DND-41 (cell line): ENCODE measurements at regions not wholly inside any gene's neighbourhood (a gene's known extent, or its start where the extent isn't known, plus 50 kb on each side); places are given as distances from the start of the nearest gene placed in this dataset.

ENCODE experiments used
- CTCF ChIP-seq: IDR thresholded peaks from 2 replicates; pipeline ENCODE4 v1.5.1; 2012; ENCODE audit warnings: borderline replicate concordance, low read length, moderate library complexity, mild to moderate bottlenecking; ENCODE audit not compliant: poor library complexity, severe bottlenecking; ENCODE audit errors: extremely low read depth
- EZH2 ChIP-seq: IDR thresholded peaks from 3 replicates; pipeline ENCODE4 v1.6.1; 2012; ENCODE audit warnings: borderline replicate concordance, low read depth, mild to moderate bottlenecking, moderate library complexity, low read length, inconsistent platforms; ENCODE audit not compliant: severe bottlenecking

DNA sequence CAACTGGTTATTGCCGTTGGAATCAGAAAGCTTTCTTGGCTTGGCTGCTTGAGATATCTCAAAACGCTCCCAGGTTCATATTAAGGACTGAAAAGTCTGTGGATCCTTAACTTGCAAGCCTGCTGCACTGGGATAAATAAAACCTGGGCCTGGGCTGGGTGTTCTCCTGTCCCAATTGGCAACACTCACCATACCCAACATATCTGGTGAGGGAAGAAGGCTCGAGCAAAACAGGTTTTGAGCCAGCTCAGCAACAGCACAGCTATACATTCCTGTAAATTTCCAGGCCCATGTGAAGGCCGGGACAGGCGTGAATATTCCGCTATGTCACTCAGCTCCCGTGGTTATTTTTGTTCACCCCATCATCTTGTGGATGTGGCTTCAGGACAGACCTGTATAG is 169.0 kb upstream of the BCL6 start:
- no peak for TF ChIP-seq EZH2
- TF ChIP-seq CTCF, result no peak
